ENCODE measurements at regions not wholly inside any gene's neighbourhood (a gene's known extent, or its start where the extent isn't known, plus 50 kb on each side); places are given as distances from the start of the nearest gene placed in this dataset.
"Not testable (repeated sequence)": the region's sequence is repeated elsewhere in the genome, so short reads cannot be mapped to it uniquely, and the experiment has no call there.

DNA sequence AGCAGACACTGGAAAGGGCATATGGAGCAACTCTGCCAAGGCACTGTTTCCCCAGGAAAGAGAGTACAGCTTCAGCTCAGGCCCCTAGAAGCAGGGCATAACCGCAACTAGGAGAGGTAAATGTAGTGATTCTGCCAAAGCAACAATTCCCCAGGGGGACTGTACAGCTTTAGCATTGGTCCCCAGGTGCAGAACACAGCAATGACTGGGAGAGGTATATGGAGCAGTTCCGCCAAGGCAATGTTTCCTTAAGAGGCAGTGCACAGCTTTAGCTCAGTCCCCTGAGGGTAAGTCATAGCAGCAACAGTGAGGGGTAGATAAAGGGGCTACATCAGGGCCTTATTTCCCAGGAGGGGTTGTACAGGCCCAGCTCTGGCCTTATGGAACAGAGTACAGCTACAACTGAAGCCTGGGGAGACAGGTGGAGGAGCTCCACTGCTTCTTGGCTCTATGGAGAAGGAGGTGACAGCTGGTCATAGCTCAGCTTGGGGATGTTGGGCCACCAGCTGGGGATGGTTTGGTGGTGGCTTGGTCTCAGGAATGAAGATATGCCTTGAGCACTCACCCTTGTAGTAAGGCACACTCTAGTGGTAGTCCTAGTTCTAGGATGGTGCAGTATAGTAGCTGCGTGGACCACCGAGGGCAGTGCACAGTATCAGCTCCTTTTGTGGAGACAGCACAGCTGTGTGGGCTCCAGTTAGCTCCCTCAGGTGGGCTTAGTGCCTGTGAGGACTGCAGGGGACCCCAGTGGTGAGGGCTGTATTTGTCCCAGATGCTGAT is 582.7 kb downstream of the PTPRC start:
- no peak for DNase-seq (ENCODE audit: low read depth)

DNA sequence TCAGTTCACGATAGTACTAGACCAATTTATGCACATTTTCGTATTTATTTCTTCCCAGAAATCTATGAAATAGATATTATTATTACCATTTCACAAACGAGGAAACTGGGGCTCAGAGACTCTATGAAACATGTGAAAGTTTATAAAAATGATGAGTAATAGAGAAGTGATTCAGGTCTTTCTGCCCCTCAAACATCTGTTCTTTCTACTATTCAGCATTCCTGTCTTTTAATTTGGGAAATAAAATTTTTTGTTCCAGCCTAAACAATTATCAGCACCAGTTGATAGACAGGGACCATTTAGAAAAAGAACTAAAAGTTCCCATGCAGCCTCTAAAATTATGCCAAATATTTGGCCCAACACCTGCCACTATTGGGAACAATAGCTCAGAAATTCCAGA is 585.1 kb downstream of the PTPRC start:
- DNase-seq (ENCODE audit: low read depth) = no peak
- H3K4me3 ChIP-seq (ENCODE audit: low read depth, low read length) = no peak overlapping the region

More for the DNA sequence above, 582.7 kb downstream of the PTPRC start:
- no peak overlapping the region for H3K4me3 ChIP-seq (ENCODE audit: low read depth, low read length)

DNA sequence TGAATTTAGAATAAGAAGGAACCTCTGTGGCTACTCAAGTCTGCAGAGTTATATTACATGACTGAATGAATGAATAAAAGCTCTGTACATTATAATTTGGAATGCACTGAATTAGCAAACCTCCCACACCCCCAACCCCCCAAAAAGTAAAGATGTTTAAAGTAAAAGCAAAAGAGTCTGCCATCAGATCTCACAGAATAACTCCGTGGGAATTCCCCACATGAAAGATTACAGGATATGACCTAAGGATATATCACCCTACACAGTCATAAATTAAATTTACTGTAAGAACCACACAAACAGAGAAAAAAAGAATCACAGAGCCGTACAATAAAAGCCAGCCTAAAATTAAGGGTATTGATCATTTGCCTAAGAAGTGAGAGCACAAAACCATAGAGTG is 587.3 kb downstream of the PTPRC start:
- H3K4me3 ChIP-seq (ENCODE audit: low read depth, low read length) = no peak overlapping the region
- peak; percentile 7 for DNase-seq (ENCODE audit: low read depth)

DNA sequence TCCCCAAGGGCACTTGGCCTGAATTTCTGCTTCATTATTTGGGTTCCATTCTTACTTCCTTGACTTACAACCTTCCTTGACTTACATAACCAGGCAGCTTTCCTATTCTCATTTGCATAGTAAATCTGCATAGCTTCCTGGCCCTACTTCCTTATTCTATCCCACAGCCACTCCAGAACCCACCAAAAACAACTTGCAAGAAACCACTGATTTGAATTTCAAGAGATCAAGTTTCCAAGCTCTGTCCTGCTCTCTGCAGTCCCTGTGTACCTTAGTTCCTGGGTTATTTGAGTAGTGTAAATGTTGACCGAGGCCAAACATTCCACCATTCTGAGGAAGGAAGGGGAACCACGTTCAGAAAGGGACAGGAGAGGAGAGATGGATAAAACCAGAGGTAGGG is 603.3 kb downstream of the PTPRC start:
- no peak overlapping the region for H3K4me3 ChIP-seq (ENCODE audit: low read depth, low read length)

DNA sequence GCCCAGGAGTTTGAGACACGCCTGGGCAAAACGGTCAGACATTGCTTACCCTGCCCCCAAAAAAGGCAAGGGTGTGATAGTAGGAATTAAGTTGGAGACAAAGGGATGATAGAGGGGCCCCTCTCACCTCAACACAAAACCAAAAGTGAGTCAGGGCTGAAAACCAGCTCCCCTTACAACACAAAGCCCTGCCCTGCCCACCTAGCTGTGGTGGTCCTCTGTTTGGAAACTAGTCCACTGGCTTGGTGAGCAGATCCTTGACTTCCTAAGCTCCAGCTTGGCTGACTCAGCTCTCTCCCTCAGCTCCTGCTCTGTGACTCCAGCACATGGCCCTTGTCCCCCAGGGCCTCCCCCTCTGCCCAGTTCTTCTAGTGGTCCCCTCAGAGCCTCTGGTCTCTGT is 603.8 kb downstream of the PTPRC start:
- no peak overlapping the region for H3K4me3 ChIP-seq (ENCODE audit: low read depth, low read length)
- DNase-seq (ENCODE audit: low read depth) = no peak

More for the DNA sequence above, 603.3 kb downstream of the PTPRC start:
- DNase-seq (ENCODE audit: low read depth) = no peak

DNA sequence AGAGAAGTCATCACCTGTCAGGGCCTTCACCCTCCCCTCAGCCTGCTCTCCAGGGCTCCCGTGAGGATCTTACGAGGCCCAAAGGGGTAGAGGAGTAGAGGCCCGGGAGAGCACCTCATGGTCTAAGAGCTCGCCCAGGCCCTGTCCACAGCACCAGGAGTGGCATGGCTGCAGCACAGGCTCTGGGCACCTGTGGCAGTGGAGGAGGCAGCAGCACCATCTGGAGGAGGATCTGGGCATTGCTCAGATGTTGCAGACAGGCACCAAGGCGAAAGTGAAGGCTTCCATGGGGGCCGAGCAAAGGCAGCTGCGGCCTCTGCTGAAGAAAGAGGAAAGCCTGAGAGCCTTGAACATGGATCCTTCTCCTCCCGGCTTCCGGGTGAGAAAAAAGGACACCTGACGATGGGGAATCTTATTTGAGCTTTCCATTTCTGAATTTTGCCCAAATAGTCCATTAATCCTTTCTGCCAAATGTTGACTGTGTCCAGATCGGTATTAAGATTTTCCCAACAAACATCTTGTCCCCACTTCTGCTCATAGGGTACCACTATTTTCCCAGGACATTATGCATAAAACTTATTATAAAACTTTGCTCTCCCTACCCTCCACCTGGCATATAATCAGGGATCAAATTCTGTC is 604.7 kb downstream of the PTPRC start:
- H3K4me3 ChIP-seq (ENCODE audit: low read depth, low read length) = no peak overlapping the region
- DNase-seq (ENCODE audit: low read depth) = no peak

DNA sequence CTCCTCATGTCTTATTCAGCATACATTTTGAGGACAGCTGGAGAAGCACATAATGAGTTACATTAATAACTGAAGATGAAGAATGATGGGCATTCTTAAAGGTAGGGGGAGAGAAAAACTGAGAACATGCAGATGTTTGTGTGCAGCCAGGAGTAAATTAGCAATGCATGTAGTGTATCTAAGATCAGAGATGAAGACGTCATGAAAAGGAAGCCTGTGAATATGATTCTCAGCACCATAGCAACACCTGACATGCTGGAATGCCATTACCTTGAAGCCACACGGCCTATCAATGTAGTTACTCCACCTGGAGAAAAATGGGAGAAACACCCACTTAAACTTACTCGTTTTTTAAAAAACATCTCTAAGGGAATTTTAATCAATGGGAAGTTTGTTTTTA is 607.1 kb downstream of the PTPRC start:
- H3K4me3 ChIP-seq (ENCODE audit: low read depth, low read length) = no peak overlapping the region
- no peak for DNase-seq (ENCODE audit: low read depth)

DNA sequence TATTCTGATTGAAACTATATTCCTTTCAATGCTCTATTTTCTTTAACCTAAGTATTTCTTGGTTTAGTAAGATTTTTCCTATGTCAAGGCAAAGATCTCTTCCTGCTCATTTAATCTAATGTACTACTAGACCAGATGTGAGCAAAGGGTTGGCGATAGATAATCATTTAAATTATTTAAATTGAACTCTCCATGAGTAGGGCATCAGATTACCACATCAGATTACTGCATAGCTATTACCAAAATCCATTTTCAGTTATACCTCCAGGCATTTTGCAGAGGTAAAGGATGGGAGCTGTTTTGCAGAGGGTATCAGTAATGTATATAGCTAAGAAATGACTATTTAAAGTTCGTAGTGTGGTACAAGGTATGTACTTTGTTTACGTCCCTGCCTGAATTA is 607.9 kb downstream of the PTPRC start:
- no peak overlapping the region for H3K4me3 ChIP-seq (ENCODE audit: low read depth, low read length)
- DNase-seq (ENCODE audit: low read depth) = no peak

DNA sequence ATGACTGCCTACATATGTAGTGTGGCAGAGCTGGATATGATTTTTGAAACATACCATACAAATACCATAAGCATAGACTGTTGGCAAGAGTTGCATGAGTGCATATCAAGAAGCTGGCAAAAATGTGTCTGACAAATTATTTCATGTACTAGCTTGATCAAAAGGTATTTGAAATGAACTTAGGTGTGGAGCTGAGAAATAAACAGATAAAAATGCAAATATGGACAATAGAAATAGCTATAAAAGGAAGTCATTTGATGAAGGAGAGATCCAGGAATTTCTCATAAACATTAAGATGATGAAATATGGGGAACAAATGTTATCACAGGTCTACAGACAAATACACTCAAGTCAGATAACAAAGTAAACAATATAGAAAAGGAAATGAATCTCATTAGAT is 609.1 kb downstream of the PTPRC start:
- DNase-seq (ENCODE audit: low read depth) = no peak
- H3K4me3 ChIP-seq (ENCODE audit: low read depth, low read length) = no peak overlapping the region

DNA sequence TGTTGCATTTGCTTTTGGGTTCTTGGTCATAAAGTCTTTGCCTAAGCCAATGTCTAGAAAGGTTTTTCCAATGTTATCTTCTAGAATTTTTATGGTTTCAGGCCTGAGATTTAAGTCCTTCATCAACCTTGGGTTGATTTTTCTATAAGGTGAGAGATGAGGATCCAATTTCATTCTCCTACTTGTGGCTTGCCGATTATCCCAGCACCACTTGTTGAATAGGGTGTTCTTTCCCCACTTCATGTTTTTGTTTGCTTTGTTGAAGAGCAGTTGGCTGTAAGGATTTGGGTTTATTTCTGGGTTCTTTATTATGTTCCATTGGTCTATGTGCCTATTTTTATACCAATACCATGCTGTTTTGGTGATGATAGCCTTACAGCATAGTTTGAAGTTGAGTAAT is 615.2 kb downstream of the PTPRC start:
- not testable (repeated sequence) for DNase-seq (ENCODE audit: low read depth); H3K4me3 ChIP-seq (ENCODE audit: low read depth, low read length)

DNA sequence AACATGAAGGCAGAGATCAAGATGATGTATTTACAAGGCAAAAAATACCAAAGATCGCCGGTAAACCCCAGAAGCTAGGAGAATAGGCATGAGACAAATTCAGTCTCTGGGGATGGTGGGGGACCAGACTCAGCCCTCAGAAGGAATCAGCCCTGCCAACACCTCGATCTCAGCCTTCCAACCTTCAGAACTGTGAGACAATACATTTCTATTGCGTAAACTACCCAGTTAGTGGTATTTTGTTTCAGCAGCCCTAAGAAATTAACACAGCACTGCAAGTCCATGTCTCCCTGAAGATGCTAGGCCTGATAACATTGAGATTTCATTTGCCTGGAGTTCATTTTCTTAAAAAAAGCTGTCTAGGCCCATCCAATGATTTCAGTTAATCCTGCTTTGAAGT is 622.5 kb downstream of the PTPRC start:
- no peak overlapping the region for H3K4me3 ChIP-seq (ENCODE audit: low read depth, low read length)
- DNase-seq (ENCODE audit: low read depth) = no peak

DNA sequence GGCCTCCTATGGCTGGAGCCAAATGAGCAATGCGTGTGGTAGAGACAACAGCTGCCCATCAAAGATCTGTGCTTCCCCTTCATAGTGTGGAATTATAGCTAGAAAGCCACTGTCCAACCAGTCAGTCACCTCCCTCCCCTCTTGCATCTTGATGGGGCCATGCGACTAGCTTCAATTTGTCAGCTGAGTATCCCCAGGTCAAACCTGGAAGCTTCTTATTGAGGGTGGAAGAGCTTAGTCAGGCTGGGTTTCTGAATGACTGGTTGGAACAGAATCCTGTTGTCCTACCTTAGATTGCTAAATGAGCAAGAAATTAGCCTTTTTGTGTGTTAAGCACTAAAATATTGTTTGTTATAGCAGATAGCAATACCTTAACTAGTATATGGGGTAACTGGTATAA is 625.4 kb downstream of the PTPRC start:
- no peak overlapping the region for H3K4me3 ChIP-seq (ENCODE audit: low read depth, low read length)
- no peak for DNase-seq (ENCODE audit: low read depth)

DNA sequence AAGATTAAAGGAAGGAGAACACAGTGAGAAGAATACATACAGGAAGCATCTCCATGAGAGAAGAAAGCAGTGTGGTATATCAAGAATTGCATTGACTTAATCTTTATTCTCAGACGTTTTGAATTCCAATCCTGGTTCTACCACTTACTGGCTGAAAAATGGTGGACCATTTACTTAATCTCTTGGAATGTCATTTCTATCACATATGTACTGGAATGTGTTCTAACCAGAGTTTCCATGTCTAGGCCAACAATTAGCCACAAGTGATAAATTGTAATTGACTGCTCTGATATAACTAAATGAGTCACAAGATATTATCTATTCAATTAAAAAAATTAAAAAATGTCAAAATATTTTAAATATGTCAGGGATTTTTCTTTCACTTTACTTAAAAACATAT is 626.1 kb downstream of the PTPRC start:
- H3K4me3 ChIP-seq (ENCODE audit: low read depth, low read length) = no peak overlapping the region
- DNase-seq (ENCODE audit: low read depth) = no peak

DNA sequence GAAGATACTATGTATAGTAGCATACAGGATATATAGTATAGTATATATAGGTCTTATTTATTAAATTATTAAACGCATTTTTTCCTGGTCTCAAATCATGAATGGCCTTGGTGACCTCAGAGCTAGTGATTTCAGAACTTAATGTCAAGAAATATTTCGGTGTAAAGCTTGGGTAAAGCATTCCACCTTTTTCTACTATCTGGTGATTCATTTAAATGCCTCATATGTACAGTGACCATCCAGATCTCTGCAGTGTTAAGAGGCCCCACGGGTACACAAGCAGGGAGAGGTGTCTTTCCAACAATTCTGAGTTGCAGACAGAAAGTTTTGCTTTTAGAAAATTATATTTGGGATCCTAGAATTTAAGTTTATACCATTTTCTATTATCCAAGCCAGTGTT is 626.5 kb downstream of the PTPRC start:
- no peak for DNase-seq (ENCODE audit: low read depth)
- no peak overlapping the region for H3K4me3 ChIP-seq (ENCODE audit: low read depth, low read length)

DNA sequence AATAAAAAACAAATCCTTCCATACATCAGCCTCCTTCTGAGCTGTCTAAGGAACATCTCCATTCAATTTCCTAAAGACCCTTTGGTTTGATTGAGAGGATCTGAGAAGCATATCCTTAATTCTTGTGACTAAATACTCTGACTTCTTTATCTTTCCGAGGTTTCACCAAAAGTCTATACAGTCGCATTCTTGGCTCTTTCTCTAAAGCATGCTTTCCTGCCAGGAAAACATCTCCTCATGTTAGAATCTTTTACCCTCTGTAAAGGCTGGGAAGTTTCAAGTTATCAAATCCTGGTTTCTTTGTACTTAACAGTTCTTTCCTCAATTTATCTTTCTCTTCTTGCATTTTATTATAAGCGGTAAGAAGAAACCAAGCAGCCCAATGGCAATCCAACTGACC is 630.4 kb downstream of the PTPRC start:
- no peak for DNase-seq (ENCODE audit: low read depth)

DNA sequence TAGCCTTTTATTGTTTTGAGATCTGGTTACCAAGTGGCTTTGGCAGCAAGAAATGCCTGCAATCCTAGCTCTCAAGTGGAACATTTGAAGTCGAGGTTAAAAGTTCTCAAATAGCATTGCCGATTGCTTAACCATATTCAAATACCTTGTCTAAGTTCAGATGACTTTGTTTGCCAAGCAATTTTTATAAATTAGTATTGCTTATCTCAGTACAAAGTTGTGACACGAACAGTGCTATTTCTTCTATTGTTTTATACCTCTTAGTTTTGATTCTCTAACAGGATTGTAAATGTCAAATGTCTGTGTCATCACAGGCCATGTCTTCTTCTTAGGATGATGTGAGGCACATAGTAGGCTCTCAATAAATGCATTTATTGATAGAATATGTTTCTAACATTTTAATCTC is 633.3 kb downstream of the PTPRC start:
- DNase-seq (ENCODE audit: low read depth) = peak; percentile 82
- H3K4me3 ChIP-seq (ENCODE audit: low read depth, low read length) = no peak overlapping the region

More for the DNA sequence above, 630.4 kb downstream of the PTPRC start:
- no peak overlapping the region for H3K4me3 ChIP-seq (ENCODE audit: low read depth, low read length)

DNA sequence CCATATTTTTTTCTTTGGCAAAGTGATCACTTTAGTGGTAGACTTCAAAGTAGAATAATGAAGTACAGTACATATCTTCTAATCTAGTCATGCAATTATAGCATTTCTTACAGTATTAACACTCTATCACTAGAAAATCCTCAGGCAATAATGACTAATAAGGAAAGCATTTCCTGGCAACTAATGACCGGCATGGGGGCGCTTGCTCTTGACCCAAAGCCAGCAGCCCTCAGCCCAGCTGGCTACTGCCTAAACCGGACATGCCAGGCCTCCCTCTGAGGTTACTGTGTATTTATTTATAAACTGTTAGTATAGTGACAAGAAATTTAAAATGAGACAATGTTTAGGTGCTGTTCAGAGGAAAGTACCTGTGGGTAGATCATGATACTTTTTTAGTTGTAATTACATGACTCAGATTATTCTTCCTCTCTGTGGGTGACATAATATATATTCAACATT is 633.8 kb downstream of the PTPRC start:
- H3K4me3 ChIP-seq (ENCODE audit: low read depth, low read length) = no peak overlapping the region
- DNase-seq (ENCODE audit: low read depth) = peak; percentile 81

DNA sequence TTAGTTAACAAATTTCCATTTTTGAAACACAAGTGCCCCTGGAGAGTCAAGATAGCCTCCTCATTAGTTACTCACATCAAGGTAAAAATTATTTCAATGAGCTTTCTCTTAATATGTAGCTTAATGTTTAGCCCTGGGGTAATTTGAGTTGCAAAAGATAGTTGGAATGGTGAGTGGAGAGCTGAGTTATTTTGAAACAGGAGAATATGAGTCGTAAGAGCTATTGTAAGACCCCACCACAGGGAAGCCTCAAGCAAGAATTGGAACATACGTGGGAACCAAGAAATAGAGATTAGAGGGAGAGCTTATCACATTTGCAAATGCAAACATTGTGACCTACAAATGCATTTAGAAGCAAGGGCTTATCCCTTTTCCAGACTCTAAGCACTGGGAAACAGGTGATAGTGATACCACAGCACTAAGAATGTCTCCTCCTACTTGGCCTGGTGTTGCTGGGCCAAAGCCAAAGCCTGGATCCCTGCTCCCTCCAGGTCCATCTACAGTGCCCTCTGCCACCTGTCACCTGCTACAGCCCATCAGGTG is 635.1 kb downstream of the PTPRC start:
- DNase-seq (ENCODE audit: low read depth) = peak; percentile 45
- H3K4me3 ChIP-seq (ENCODE audit: low read depth, low read length) = no peak overlapping the region

DNA sequence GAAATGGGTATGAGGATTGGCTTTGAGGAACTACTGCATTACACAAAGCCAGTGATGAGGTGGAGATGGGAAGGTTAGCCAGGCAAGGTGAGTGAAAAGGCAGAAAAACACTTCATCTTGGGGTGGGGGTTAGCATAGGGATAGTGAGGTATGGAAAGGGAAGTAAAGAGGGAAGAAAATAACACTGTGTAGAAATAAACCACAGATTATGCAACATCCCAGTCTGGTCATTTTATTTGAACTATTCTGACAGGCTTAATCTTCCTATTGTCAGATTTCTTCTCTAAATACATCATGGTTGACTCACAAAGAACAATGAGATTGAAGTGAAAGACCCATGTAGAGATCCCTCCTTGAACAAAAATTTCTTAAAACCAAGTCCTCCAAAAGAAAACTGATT is 640.2 kb downstream of the PTPRC start:
- peak; percentile 17 for DNase-seq (ENCODE audit: low read depth)
- no peak overlapping the region for H3K4me3 ChIP-seq (ENCODE audit: low read depth, low read length)

DNA sequence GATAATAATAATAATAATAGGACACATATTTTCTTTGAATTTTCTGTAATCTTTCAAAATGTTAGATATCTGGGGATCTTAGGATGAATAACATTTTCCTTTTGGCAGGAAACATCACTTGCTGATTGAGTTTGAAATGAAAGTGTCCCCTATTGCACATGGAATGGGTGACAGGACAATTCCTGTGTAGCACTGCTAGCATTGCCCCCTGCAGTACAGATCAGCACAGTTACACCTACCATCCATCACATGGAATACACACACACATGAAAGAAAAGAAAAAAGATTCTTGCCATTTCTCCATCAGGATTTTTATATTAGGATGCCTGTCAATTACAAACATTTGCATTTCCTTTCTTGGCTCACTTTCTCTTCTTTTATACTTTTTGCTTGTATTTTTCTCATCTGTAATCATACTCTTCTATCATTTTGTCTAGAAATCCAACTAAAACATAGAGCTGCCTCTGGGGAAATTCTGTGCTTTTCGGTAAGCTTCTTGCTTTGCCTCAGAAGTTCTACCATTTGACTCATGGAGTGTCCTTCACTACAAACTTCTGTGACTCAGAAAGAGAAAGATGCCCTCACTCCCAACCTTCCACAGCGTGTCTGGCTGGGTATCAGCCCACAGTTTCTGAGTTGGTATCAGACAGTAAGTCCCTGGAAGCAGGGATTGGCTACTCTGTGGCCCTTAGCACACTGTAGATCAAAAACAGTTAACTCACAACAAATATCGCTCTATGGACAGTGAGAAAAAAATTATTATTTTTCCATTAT is 641.2 kb downstream of the PTPRC start:
- peak; percentile 62 for DNase-seq (ENCODE audit: low read depth)
- H3K4me3 ChIP-seq (ENCODE audit: low read depth, low read length) = no peak overlapping the region
